GM23338 (cell line): ENCODE measurements at regions not wholly inside any gene's neighbourhood (a gene's known extent, or its start where the extent isn't known, plus 50 kb on each side); places are given as distances from the start of the nearest gene placed in this dataset.

Source experiments
- ATAC-seq: fragments of 200-7000 bp; cut with Tn5 transposase; 3 replicates; pipeline ENCODE4 v1.9.1; 2020
- DNase-seq: peaks from one replicate; pipeline ENCODE4 v3.0.0-alpha.2; 2015; ENCODE audit warnings: low spot score
- H2AFZ ChIP-seq: fragments of 200-600 bp; sonication (generic); 2 replicates; pipeline ENCODE4 v1.8.0; 2016; ENCODE audit warnings: antibody characterized with exemption, mild to moderate bottlenecking, moderate library complexity
- H3F3A ChIP-seq: fragments of 200-600 bp; sonication (generic); replicated peaks from 2 replicates; pipeline ENCODE4 v1.8.0; 2017; ENCODE audit warnings: antibody characterized with exemption, mixed run types, low read depth
- H3K27ac ChIP-seq: fragments of 200-600 bp; sonication (generic); 2 replicates; pipeline ENCODE4 v1.6.1; 2016; ENCODE audit warnings: low read depth
- H3K27me3 ChIP-seq: fragments of 200-600 bp; sonication (generic); 2 replicates; pipeline ENCODE4 v1.8.0; 2016; ENCODE audit warnings: mild to moderate bottlenecking, mixed run types, moderate library complexity; ENCODE audit not compliant: insufficient read depth
- H3K36me3 ChIP-seq: fragments of 200-600 bp; sonication (generic); 2 replicates; pipeline ENCODE4 v1.8.0; 2016; ENCODE audit warnings: mild to moderate bottlenecking; ENCODE audit not compliant: insufficient read depth
- H3K4me1 ChIP-seq: fragments of 200-600 bp; sonication (generic); 2 replicates; pipeline ENCODE4 v1.8.0; 2016; ENCODE audit warnings: mild to moderate bottlenecking, moderate library complexity; ENCODE audit not compliant: insufficient read depth
- H3K4me2 ChIP-seq: fragments of 200-600 bp; sonication (generic); 2 replicates; pipeline ENCODE4 v1.7.1; 2017; ENCODE audit warnings: mixed run types
- H3K4me3 ChIP-seq: fragments of 200-600 bp; sonication (generic); 2 replicates; pipeline ENCODE4 v1.6.1; 2016; ENCODE audit warnings: mixed run types
- H3K79me2 ChIP-seq: fragments of 200-600 bp; sonication (generic); replicated peaks from 2 replicates; pipeline ENCODE4 v1.8.0; 2017; ENCODE audit warnings: mild to moderate bottlenecking; ENCODE audit not compliant: insufficient read depth
- H3K9me2 ChIP-seq: fragments of 200-600 bp; sonication (generic); 2 replicates; pipeline ENCODE4 v1.8.0; 2017; ENCODE audit not compliant: insufficient read depth
- H4K20me1 ChIP-seq: fragments of 200-600 bp; sonication (generic); replicated peaks from 2 replicates; pipeline ENCODE4 v1.8.0; 2017; ENCODE audit warnings: mild to moderate bottlenecking; ENCODE audit not compliant: insufficient read depth
- H3K27ac Mint-ChIP-seq: 2 replicates; pipeline ENCODE4 v1.8.0; 2020; ENCODE audit warnings: inconsistent platforms, mild to moderate bottlenecking, moderate library complexity, mixed read lengths
- H3K27me3 Mint-ChIP-seq: 3 replicates; pipeline ENCODE4 v1.8.0; 2022; ENCODE audit warnings: low read depth, mild to moderate bottlenecking, moderate library complexity, mixed read lengths, inconsistent platforms; ENCODE audit not compliant: insufficient read depth, poor library complexity
- H3K36me3 Mint-ChIP-seq: 3 replicates; pipeline ENCODE4 v1.8.0; 2021; ENCODE audit warnings: low read depth, mild to moderate bottlenecking, inconsistent platforms, moderate library complexity, mixed read lengths
- H3K4me1 Mint-ChIP-seq: 3 replicates; pipeline ENCODE4 v1.8.0; 2020; ENCODE audit warnings: mild to moderate bottlenecking, inconsistent platforms, mixed read lengths
- H3K4me3 Mint-ChIP-seq: 3 replicates; pipeline ENCODE4 v1.8.0; 2021; ENCODE audit warnings: moderate library complexity, mild to moderate bottlenecking, inconsistent platforms, mixed read lengths
- H3K9me3 Mint-ChIP-seq: 3 replicates; pipeline ENCODE4 v1.8.0; 2020; ENCODE audit warnings: moderate library complexity, mild to moderate bottlenecking, inconsistent platforms, mixed read lengths
- CREB1 ChIP-seq: fragments of 250-450 bp; sonication (Bioruptor Pico); IDR thresholded peaks from 2 replicates; pipeline ENCODE4 v1.5.0; 2020; ENCODE audit warnings: low read depth, mild to moderate bottlenecking, moderate library complexity
- CTCF ChIP-seq, 2 experiments: fragments of 200-600 bp in 1 of 2; sonication (generic) in 1 of 2; conservative IDR thresholded peaks; 2 replicates each; pipeline versions ENCODE4 v1.5.1 to v1.6.1; 2016 to 2017; ENCODE audit warnings: antibody characterized with exemption in 2 of 2, low read depth in 2 of 2, mild to moderate bottlenecking in 2 of 2, moderate library complexity in 1 of 2
- ETS1 ChIP-seq: IDR thresholded peaks from 2 replicates; pipeline ENCODE4 v1.6.1; 2016; ENCODE audit warnings: antibody characterized with exemption
- EZH2 ChIP-seq: fragments of 200-600 bp; sonication (generic); IDR thresholded peaks from one replicate; pipeline ENCODE4 v1.8.0; 2017; ENCODE audit warnings: antibody characterized with exemption, mild to moderate bottlenecking, low read depth; ENCODE audit not compliant: unreplicated experiment
- EZH2phosphoT487 ChIP-seq: fragments of 200-600 bp; sonication (generic); IDR thresholded peaks from one replicate; pipeline ENCODE4 v1.8.1; 2018; ENCODE audit warnings: antibody characterized with exemption; ENCODE audit not compliant: unreplicated experiment
- JUNB ChIP-seq: IDR thresholded peaks from one replicate; pipeline ENCODE4 v1.6.1; 2016; ENCODE audit warnings: antibody characterized with exemption; ENCODE audit not compliant: unreplicated experiment
- POLR2AphosphoS5 ChIP-seq: IDR thresholded peaks from 2 replicates; pipeline ENCODE4 v1.6.1; 2016; ENCODE audit warnings: antibody characterized with exemption, low read depth
- REST ChIP-seq: IDR thresholded peaks from one replicate; pipeline ENCODE4 v1.6.1; 2018; ENCODE audit warnings: antibody characterized with exemption; ENCODE audit not compliant: unreplicated experiment
- STAT1 ChIP-seq: IDR thresholded peaks from one replicate; pipeline ENCODE4 v1.6.1; 2016; ENCODE audit warnings: antibody characterized with exemption; ENCODE audit not compliant: unreplicated experiment
- ZNF114 ChIP-seq: fragments of 250-450 bp; sonication (Bioruptor Pico); IDR thresholded peaks from 2 replicates; pipeline ENCODE4 v1.5.0; 2020; ENCODE audit warnings: mild to moderate bottlenecking, moderate library complexity
- ZNF331 ChIP-seq: fragments of 250-450 bp; sonication (Bioruptor Pico); IDR thresholded peaks from 2 replicates; pipeline ENCODE4 v1.5.0; 2020; ENCODE audit warnings: low read depth, mild to moderate bottlenecking, moderate library complexity
- ZNF462 ChIP-seq: fragments of 250-450 bp; sonication (Bioruptor Pico); IDR thresholded peaks from 2 replicates; pipeline ENCODE4 v1.5.0; 2020; ENCODE audit warnings: mild to moderate bottlenecking, moderate library complexity

GRCh38 chr15:62874064-62874463 is 168.5 kb upstream of the TPM1 start:
- Histone ChIP-seq H3K4me1 (no peaks in the 10 kb centered on the region), H3K4me2 (no peak overlapping the region), H3K27ac (no peak overlapping the region), H3K79me2 (no peaks in the 10 kb centered on the region), H3F3A (no peaks in the 10 kb centered on the region), H3K36me3 (no peaks in the 10 kb centered on the region; the same call in 1 of the 2 replicates), H2AFZ (no peak overlapping the region), H3K4me3 (no peak overlapping the region), H3K27me3 (no peaks in the 10 kb centered on the region), H3K9me2 (no peaks in the 10 kb centered on the region), H4K20me1 (no peaks in the 10 kb centered on the region)
- Mint-ChIP-seq H3K36me3 (no peaks in the 10 kb centered on the region), H3K4me3 (no peak overlapping the region), H3K27ac (no peak overlapping the region), H3K27me3 (no peaks in the 10 kb centered on the region), H3K9me3 (peaks cover 6% of the 10 kb centered on the region; the same call in 2 of the 3 replicates), H3K4me1 (peaks cover 23% of the 10 kb centered on the region)
- ATAC-seq, result no peak
- no peak for DNase-seq
- TF ChIP-seq EZH2phosphoT487, result no peak
- TF ChIP-seq ZNF114, result no peak
- no peak for TF ChIP-seq CTCF (conservative IDR thresholded peaks at IDR 0.05; ENCODE audit: low read depth in 2 of 2)
- no peak for TF ChIP-seq ZNF462 (CRISPR knock-in tag)
- no peak for TF ChIP-seq CREB1
- no peak for TF ChIP-seq EZH2
- TF ChIP-seq JUNB, result no peak
- TF ChIP-seq REST, result no peak
- TF ChIP-seq ETS1, result no peak
- no peak for TF ChIP-seq POLR2AphosphoS5
- no peak for TF ChIP-seq ZNF331 (CRISPR knock-in tag)
- no peak for TF ChIP-seq STAT1
